ENCODE measurements at regions not wholly inside any gene's neighbourhood (a gene's known extent, or its start where the extent isn't known, plus 50 kb on each side); places are given as distances from the start of the nearest gene placed in this dataset.

DNA sequence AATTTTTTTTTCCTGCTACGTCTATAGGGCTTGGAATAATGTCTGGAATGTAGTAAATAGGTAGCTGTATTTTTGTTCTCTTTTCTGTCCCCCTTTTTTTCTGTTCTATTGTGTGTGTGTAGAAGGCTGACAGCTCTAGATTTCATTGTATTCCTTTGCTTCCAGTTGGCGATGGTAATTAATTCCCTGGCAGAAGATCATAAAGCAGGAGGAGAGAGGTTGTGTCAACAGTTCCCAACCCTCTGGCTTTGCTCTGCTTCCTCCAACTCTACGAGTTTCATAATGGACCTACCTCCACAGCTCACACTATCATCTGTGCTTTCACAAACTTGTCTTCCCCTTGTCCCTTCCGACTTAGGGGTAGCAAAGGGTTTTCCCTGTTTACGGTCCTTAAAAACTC, 117.9 kb upstream of the CDH18 start:
- no peak overlapping the region for H3K4me2 ChIP-seq
- no peak overlapping the region for H3K27ac ChIP-seq (ENCODE audit: low read depth in 2 of 2, low read length in 1 of 2)
- H3K79me2 ChIP-seq (ENCODE audit: insufficient read depth), result no peaks in the 10 kb centered on the region; the same call in 1 of the 2 replicates
- 36% methylated on average over 5 of the region's 5 CpGs for WGBS (ENCODE audit: low lambda C conversion rate)
- POLR2A ChIA-PET, result no interaction called here
- H3F3A ChIP-seq (replicated peaks; ENCODE audit: insufficient read depth), result no peaks in the 10 kb centered on the region
- DNase-seq, result no peak
- no peaks in the 10 kb centered on the region for H3K9me2 ChIP-seq
- no peak overlapping the region for H3K4me3 ChIP-seq (ENCODE audit: low read depth in 2 of 2, low read length in 1 of 2)
- H3K27me3 ChIP-seq (ENCODE audit: insufficient read depth), result no peaks in the 10 kb centered on the region
- no peaks in the 10 kb centered on the region for H3K4me1 ChIP-seq (ENCODE audit: control insufficient read depth in 1 of 2, insufficient read depth in 2 of 2, low read depth in 1 of 2, low read length in 1 of 2)
- TF ChIP-seq FOSL2 (IDR thresholded peaks at IDR 0.05; ENCODE audit: borderline replicate concordance, low read depth), result no peak
- no peak for TF ChIP-seq RCOR1 (IDR thresholded peaks at IDR 0.05; ENCODE audit: low read length)
- H4K20me1 ChIP-seq (ENCODE audit: insufficient read depth), result no peaks in the 10 kb centered on the region
- no peaks in the 10 kb centered on the region for H3K36me3 ChIP-seq (replicated peaks in 1 of 2; ENCODE audit: control insufficient read depth in 1 of 2, insufficient read depth in 2 of 2, low read length in 1 of 2)
- no peaks in the 10 kb centered on the region for H3K9me3 ChIP-seq
- H2AFZ ChIP-seq (ENCODE audit: low read depth), result no peak overlapping the region
- no peak overlapping the region for H3K9ac ChIP-seq
- CTCF ChIA-PET, result no interaction called here

DNA sequence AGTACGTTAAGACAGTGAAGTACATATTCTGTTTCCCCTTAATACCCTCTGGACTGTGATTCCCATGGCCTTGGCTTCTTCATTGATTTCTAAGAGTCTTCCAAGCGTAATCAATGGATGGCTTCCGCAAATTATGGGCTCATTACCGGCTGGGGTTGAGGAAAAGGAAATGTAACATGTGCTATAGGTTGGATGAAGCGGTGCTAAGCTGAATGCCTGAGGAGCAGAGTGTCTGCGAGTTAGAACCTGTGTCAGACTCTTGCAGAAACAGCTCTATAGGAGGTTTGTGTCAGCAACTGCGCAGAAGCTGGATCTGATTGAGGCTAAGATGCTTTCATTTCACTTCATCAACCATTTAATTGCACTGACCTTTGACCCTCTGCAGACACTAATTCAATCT, 114.3 kb upstream of the CDH18 start:
- Histone ChIP-seq H3K9me2 (no peaks in the 10 kb centered on the region), H3K79me2 (ENCODE audit: insufficient read depth) (no peaks in the 10 kb centered on the region; the same call in 1 of the 2 replicates), H3K4me2 (no peak overlapping the region), H3K4me3 (ENCODE audit: low read depth in 2 of 2, low read length in 1 of 2) (no peak overlapping the region), H4K20me1 (ENCODE audit: insufficient read depth) (no peaks in the 10 kb centered on the region), H3K4me1 (ENCODE audit: control insufficient read depth in 1 of 2, insufficient read depth in 2 of 2, low read depth in 1 of 2, low read length in 1 of 2) (no peaks in the 10 kb centered on the region), H3K36me3 (replicated peaks in 1 of 2; ENCODE audit: control insufficient read depth in 1 of 2, insufficient read depth in 2 of 2, low read length in 1 of 2) (no peaks in the 10 kb centered on the region), H3K27ac (ENCODE audit: low read depth in 2 of 2, low read length in 1 of 2) (no peak overlapping the region), H3K9me3 (no peaks in the 10 kb centered on the region), H3K27me3 (ENCODE audit: insufficient read depth) (no peaks in the 10 kb centered on the region), H3F3A (replicated peaks; ENCODE audit: insufficient read depth) (no peaks in the 10 kb centered on the region), H2AFZ (ENCODE audit: low read depth) (no peak overlapping the region), H3K9ac (no peak overlapping the region)
- POLR2A ChIA-PET, result no interaction called here
- WGBS (ENCODE audit: low lambda C conversion rate), result 45% methylated on average over 7 of the region's 7 CpGs
- no peak for DNase-seq
- TF ChIP-seq MXI1 (IDR thresholded peaks at IDR 0.05; ENCODE audit: low read depth, low read length) (no peak), EP300 (IDR thresholded peaks at IDR 0.05; ENCODE audit: borderline replicate concordance in 1 of 2, low read depth in 1 of 2, low read length in 1 of 2) (no peak), NRF1 (IDR thresholded peaks at IDR 0.05; ENCODE audit: low read depth, low read length) (no peak), RAD21 (IDR thresholded peaks at IDR 0.05; ENCODE audit: low read length) (no peak), MEF2A (IDR thresholded peaks at IDR 0.05; ENCODE audit: borderline replicate concordance, low read depth) (no peak), JUND (IDR thresholded peaks at IDR 0.05) (no peak), ELF1 (IDR thresholded peaks at IDR 0.05) (no peak)
- TF ChIP-seq, protein P1, sequence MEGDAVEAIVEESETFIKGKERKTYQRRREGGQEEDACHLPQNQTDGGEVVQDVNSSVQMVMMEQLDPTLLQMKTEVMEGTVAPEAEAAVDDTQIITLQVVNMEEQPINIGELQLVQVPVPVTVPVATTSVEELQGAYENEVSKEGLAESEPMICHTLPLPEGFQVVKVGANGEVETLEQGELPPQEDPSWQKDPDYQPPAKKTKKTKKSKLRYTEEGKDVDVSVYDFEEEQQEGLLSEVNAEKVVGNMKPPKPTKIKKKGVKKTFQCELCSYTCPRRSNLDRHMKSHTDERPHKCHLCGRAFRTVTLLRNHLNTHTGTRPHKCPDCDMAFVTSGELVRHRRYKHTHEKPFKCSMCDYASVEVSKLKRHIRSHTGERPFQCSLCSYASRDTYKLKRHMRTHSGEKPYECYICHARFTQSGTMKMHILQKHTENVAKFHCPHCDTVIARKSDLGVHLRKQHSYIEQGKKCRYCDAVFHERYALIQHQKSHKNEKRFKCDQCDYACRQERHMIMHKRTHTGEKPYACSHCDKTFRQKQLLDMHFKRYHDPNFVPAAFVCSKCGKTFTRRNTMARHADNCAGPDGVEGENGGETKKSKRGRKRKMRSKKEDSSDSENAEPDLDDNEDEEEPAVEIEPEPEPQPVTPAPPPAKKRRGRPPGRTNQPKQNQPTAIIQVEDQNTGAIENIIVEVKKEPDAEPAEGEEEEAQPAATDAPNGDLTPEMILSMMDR (IDR thresholded peaks at IDR 0.05), result no peak
- TF ChIP-seq, protein P2, sequence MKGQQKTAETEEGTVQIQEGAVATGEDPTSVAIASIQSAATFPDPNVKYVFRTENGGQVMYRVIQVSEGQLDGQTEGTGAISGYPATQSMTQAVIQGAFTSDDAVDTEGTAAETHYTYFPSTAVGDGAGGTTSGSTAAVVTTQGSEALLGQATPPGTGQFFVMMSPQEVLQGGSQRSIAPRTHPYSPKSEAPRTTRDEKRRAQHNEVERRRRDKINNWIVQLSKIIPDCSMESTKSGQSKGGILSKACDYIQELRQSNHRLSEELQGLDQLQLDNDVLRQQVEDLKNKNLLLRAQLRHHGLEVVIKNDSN (IDR thresholded peaks at IDR 0.05; ENCODE audit: borderline replicate concordance, low read depth), result no peak
- CTCF ChIA-PET, result no interaction called here

DNA sequence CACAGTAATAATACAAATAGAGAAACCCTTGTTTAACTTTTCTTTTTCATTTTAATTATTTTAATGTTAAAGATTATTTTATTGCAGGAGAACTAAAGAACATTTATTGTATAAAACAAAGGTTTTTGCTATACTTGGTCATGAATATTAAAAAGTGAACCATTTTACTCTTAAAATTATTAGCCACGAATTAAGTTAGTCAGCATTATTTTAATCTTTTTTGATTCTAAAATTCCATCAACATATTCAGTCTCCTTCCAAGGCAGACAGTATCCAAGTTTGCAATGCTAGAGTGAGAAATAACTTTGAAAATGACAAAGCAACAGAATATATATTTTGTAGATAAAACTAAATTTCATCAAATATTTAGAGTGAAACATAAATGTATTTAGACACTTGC, 110.7 kb upstream of the CDH18 start:
- POLR2A ChIA-PET, result no interaction called here

More for the DNA sequence above, 110.7 kb upstream of the CDH18 start:
- no peaks in the 10 kb centered on the region for H3K27me3 ChIP-seq (ENCODE audit: insufficient read depth)
- H4K20me1 ChIP-seq (ENCODE audit: insufficient read depth), result no peaks in the 10 kb centered on the region
- H3K36me3 ChIP-seq (replicated peaks in 1 of 2; ENCODE audit: control insufficient read depth in 1 of 2, insufficient read depth in 2 of 2, low read length in 1 of 2), result no peaks in the 10 kb centered on the region
- H3K4me2 ChIP-seq, result no peak overlapping the region
- no peak for TF ChIP-seq ELF1 (IDR thresholded peaks at IDR 0.05)
- TF ChIP-seq JUND (IDR thresholded peaks at IDR 0.05), result no peak
- no peaks in the 10 kb centered on the region for H3K4me1 ChIP-seq (ENCODE audit: control insufficient read depth in 1 of 2, insufficient read depth in 2 of 2, low read depth in 1 of 2, low read length in 1 of 2)
- no peak overlapping the region for H3K9ac ChIP-seq
- no peak for DNase-seq
- CTCF ChIA-PET, result no interaction called here
- H2AFZ ChIP-seq (ENCODE audit: low read depth), result no peak overlapping the region
- WGBS (ENCODE audit: low lambda C conversion rate), result 26% methylated on average over 1 of the region's 1 CpG
- no peaks in the 10 kb centered on the region for H3K9me3 ChIP-seq
- H3K27ac ChIP-seq (ENCODE audit: low read depth in 2 of 2, low read length in 1 of 2), result no peak overlapping the region
- H3K4me3 ChIP-seq (ENCODE audit: low read depth in 2 of 2, low read length in 1 of 2), result no peak overlapping the region
- H3F3A ChIP-seq (replicated peaks; ENCODE audit: insufficient read depth), result no peaks in the 10 kb centered on the region
- no peaks in the 10 kb centered on the region for H3K9me2 ChIP-seq
- H3K79me2 ChIP-seq (ENCODE audit: insufficient read depth), result no peaks in the 10 kb centered on the region
